Heart left ventricle (tissue), 16 donors: ENCODE measurements at regions not wholly inside any gene's neighbourhood (a gene's known extent, or its start where the extent isn't known, plus 50 kb on each side); places are given as distances from the start of the nearest gene placed in this dataset.

Experiments used
- ATAC-seq, 4 donors: fragments of 200-7000 bp; cut with Tn5 transposase; one replicate each; pipeline ENCODE4 v1.9.1; 2020 to 2022; ENCODE audit warnings: moderate library complexity in 4 of 4, mild to moderate bottlenecking in 3 of 4, moderate number of reproducible peaks in 1 of 4
- DNase-seq, 5 donors: peaks; one replicate each; pipeline ENCODE4 v3.0.0-alpha.2; 2020
- H3K27ac ChIP-seq, 12 donors: fragments of 200-600 bp; sonication (generic) in 4 of 12; one replicate each; pipeline versions ENCODE4 v1.5.0 to v1.8.0; 2016 to 2022; ENCODE audit warnings: mild to moderate bottlenecking in 2 of 12
- H3K27me3 ChIP-seq, 9 donors: fragments of 200-600 bp; sonication (generic) in 2 of 9; one replicate each; pipeline versions ENCODE4 v1.5.1 to v1.8.0; 2016 to 2022; ENCODE audit warnings: mild to moderate bottlenecking in 3 of 9
- H3K36me3 ChIP-seq, 9 donors: fragments of 200-600 bp; sonication (generic) in 2 of 9; one replicate each; pipeline versions ENCODE4 v1.5.0 to v1.8.0; 2018 to 2022; ENCODE audit warnings: mild to moderate bottlenecking in 2 of 9
- H3K4me1 ChIP-seq, 12 donors: fragments of 200-600 bp; sonication (generic) in 4 of 12; one replicate each; pipeline versions ENCODE4 v1.5.0 to v1.8.0; 2016 to 2022; ENCODE audit warnings: mild to moderate bottlenecking in 3 of 12
- H3K4me3 ChIP-seq, 12 donors: fragments of 200-600 bp; sonication (generic) in 4 of 12; one replicate each; pipeline versions ENCODE4 v1.5.0 to v1.8.0; 2017 to 2022; ENCODE audit warnings: mild to moderate bottlenecking in 9 of 12, moderate library complexity in 4 of 12
- H3K9me3 ChIP-seq, 12 donors: fragments of 200-600 bp; sonication (generic) in 4 of 12; one replicate each; pipeline versions ENCODE4 v1.5.0 to v1.8.0; 2016 to 2022; ENCODE audit warnings: mild to moderate bottlenecking in 1 of 12
- CTCF ChIP-seq, 12 donors: fragments of 200-600 bp; sonication (generic) in 4 of 12; IDR thresholded peaks; one replicate each; pipeline versions ENCODE4 v1.5.0 to v1.8.0; 2018 to 2022; ENCODE audit warnings: antibody characterized with exemption in 12 of 12, mild to moderate bottlenecking in 5 of 12
- POLR2A ChIP-seq, 2 donors: fragments of 450-650 bp; IDR thresholded peaks; one replicate each; pipeline ENCODE4 v1.6.1; 2017; ENCODE audit warnings: antibody characterized with exemption in 2 of 2, mild to moderate bottlenecking in 2 of 2, moderate library complexity in 2 of 2
- WGBS, 4 donors: extraction: QIAGEN DNeasy Blood & Tissue Kit in 2 of 4; methylation state at CpG; one replicate each; pipeline versions ENCODE4 v1.1.5 to v1.1.7; 2013 to 2018; 5-methylcytosine and 5-hydroxymethylcytosine counted together
- intact Hi-C, 10 donors: fragments of 100-400 bp; cut with DNase I; formaldehyde crosslinking; loops; one replicate each; pipeline versions ENCODE4 v1.11.1 to v1.14.2; 2022
- donor health status: ischemic (EF 13 %, LVEDD 7.1; RV severe dilation, severe dysfunction).
- donor health status: healthy with polysubstance abuse.
- donor health status: DM: no; HTN: yes; CAD: no.
- donor health status: DM: no; HTN: no; CAD: no.
- donor health status: ischemic (EF 25% LVEDD 6.9; RV normal size, moderate dysfunction).
- donor health status: ischemic (EF 25% LVEDD 5.7; RV mildly dilated, moderate dysfunction).
- donor health status: healthy.
- donor health status: DM: yes; HTN: yes; CAD: no.
- donor health status: ischemic (EF 35%, LVEDD 5.7; RV mildly dilated, moderate dysfunction).
- donor health status: nonischemic (EF 11% LVEDD 7.7; RV severe dilation, severe dysfunction).
- donor health status: DM: yes; HTN: yes; CAD: no.
- donor health status: PGD.
- donor health status: ischemic (EF 29% LVEDD 5.4; RV normal size, mild dysfunction).
- donor health status: nonischemic (EF 23%, LVEDD 6.1; RV moderate dilation, normal function).

- Histone ChIP-seq H3K4me3 (no peak overlapping the region), H3K27me3 (no peaks in the 10 kb centered on the region), H3K4me1 (no peaks in the 10 kb centered on the region), H3K9me3 (peaks cover 0 to 6% (median 0%) of the 10 kb centered on the region in 12 donors), H3K36me3 (no peaks in the 10 kb centered on the region), H3K27ac (no peak overlapping the region)
- TF ChIP-seq CTCF (IDR thresholded peaks at IDR 0.05) (no peak), POLR2A (IDR thresholded peaks at IDR 0.05) (no peak)
- DNase-seq (no peak), ATAC-seq (no peak)
- intact Hi-C loops = no loop called here
- WGBS, 4 donors = 86 to 94% (median 90%) methylated on average over 5 of the region's 5 CpGs
Measured at GRCh38 chr10:20521186-20521585, 375.9 kb downstream of the NEBL start.

GRCh38 chr10:20515654-20516053, 381.5 kb downstream of the NEBL start:
- ATAC-seq (no peak), DNase-seq (no peak)
- H3K4me3 ChIP-seq = no peak overlapping the region
- H3K9me3 ChIP-seq = no peaks in the 10 kb centered on the region
- H3K27me3 ChIP-seq = no peaks in the 10 kb centered on the region
- no peaks in the 10 kb centered on the region for H3K36me3 ChIP-seq
- 89 to 96% (median 92%) methylated on average over 3 of the region's 3 CpGs for WGBS, 4 donors
- intact Hi-C loops = no loop called here
- TF ChIP-seq POLR2A (IDR thresholded peaks at IDR 0.05) = no peak
- no peak for TF ChIP-seq CTCF (IDR thresholded peaks at IDR 0.05)
- no peaks in the 10 kb centered on the region for H3K4me1 ChIP-seq
- H3K27ac ChIP-seq = no peak overlapping the region

GRCh38 chr10:20512631-20513030, 384.5 kb downstream of the NEBL start:
- peaks cover 0 to 7% (median 0%) of the 10 kb centered on the region in 12 donors for H3K9me3 ChIP-seq
- no peaks in the 10 kb centered on the region for H3K36me3 ChIP-seq
- WGBS, 4 donors = 60 to 77% (median 75%) methylated on average over 8 of the region's 8 CpGs
- no peak for ATAC-seq
- H3K27ac ChIP-seq = no peak overlapping the region
- TF ChIP-seq POLR2A (IDR thresholded peaks at IDR 0.05) (no peak), CTCF (IDR thresholded peaks at IDR 0.05) (no peak)
- intact Hi-C loops = no loop called here
- H3K4me3 ChIP-seq = no peak overlapping the region
- no peak for DNase-seq
- no peaks in the 10 kb centered on the region for H3K27me3 ChIP-seq
- H3K4me1 ChIP-seq = no peaks in the 10 kb centered on the region

- no peaks in the 10 kb centered on the region for H3K27me3 ChIP-seq
- no peak for TF ChIP-seq CTCF (IDR thresholded peaks at IDR 0.05)
- no peak for TF ChIP-seq POLR2A (IDR thresholded peaks at IDR 0.05)
- peaks cover 0 to 7% (median 0%) of the 10 kb centered on the region in 12 donors for H3K9me3 ChIP-seq
- ATAC-seq (no peak), DNase-seq (no peak)
- no peaks in the 10 kb centered on the region for H3K4me1 ChIP-seq
- intact Hi-C loops = no loop called here
- peak overlapping the region in 2 of 12 donors; percentile 18 to 33 for H3K27ac ChIP-seq
- no peaks in the 10 kb centered on the region for H3K36me3 ChIP-seq
- H3K4me3 ChIP-seq = no peak overlapping the region
Measured at GRCh38 chr10:20508921-20509320, 388.2 kb downstream of the NEBL start.
